ENCODE measurements at regions not wholly inside any gene's neighbourhood (a gene's known extent, or its start where the extent isn't known, plus 50 kb on each side); places are given as distances from the start of the nearest gene placed in this dataset.

GRCh38 chr10:22792161-22792560 lies 77.8 kb upstream of the PIP4K2A start:
- TF ChIP-seq PBX3 (CRISPR knock-in tag; IDR thresholded peaks at IDR 0.05) (no peak), SP2 (tag by site-specific recombination; IDR thresholded peaks at IDR 0.05) (no peak)
- TF ChIP-seq, protein P1, sequence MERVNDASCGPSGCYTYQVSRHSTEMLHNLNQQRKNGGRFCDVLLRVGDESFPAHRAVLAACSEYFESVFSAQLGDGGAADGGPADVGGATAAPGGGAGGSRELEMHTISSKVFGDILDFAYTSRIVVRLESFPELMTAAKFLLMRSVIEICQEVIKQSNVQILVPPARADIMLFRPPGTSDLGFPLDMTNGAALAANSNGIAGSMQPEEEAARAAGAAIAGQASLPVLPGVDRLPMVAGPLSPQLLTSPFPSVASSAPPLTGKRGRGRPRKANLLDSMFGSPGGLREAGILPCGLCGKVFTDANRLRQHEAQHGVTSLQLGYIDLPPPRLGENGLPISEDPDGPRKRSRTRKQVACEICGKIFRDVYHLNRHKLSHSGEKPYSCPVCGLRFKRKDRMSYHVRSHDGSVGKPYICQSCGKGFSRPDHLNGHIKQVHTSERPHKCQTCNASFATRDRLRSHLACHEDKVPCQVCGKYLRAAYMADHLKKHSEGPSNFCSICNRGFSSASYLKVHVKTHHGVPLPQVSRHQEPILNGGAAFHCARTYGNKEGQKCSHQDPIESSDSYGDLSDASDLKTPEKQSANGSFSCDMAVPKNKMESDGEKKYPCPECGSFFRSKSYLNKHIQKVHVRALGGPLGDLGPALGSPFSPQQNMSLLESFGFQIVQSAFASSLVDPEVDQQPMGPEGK (tag by site-specific recombination; IDR thresholded peaks at IDR 0.05): no peak

All from HEK293 (cell line).